ENCODE measurements at regions not wholly inside any gene's neighbourhood (a gene's known extent, or its start where the extent isn't known, plus 50 kb on each side); places are given as distances from the start of the nearest gene placed in this dataset.
"Not testable (repeated sequence)": the region's sequence is repeated elsewhere in the genome, so short reads cannot be mapped to it uniquely, and the experiment has no call there.

DNA sequence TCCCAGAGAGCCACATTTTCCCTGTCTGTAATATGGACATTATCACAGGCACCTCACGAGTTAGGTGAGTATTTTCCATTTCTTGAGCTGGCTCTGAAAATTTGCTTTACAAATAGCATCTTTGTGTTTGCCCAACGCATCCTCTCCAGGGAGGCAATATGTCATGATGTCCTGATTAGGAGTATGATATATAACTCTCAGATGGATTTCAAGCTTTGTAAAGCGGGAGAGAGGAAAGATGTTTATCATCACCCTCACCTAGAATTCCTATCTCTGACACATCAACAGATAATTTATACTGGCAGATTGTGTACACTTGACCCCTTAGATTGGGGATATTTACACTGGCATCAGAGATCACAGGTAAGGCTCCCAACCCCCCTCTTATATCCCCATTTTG is 730.7 kb upstream of the RGS18 start:
- Histone ChIP-seq H3K27me3 (no peaks in the 10 kb centered on the region), H3K4me3 (no peak overlapping the region), H3K4me1 (no peaks in the 10 kb centered on the region), H3K9me3 (no peaks in the 10 kb centered on the region), H3K36me3 (no peaks in the 10 kb centered on the region), H3K27ac (no peak overlapping the region)
- TF ChIP-seq POLR2AphosphoS5 (IDR thresholded peaks at IDR 0.05) (no peak), EP300 (IDR thresholded peaks at IDR 0.05) (no peak), POLR2A (IDR thresholded peaks at IDR 0.05) (no peak)
- TF ChIP-seq, protein P1, sequence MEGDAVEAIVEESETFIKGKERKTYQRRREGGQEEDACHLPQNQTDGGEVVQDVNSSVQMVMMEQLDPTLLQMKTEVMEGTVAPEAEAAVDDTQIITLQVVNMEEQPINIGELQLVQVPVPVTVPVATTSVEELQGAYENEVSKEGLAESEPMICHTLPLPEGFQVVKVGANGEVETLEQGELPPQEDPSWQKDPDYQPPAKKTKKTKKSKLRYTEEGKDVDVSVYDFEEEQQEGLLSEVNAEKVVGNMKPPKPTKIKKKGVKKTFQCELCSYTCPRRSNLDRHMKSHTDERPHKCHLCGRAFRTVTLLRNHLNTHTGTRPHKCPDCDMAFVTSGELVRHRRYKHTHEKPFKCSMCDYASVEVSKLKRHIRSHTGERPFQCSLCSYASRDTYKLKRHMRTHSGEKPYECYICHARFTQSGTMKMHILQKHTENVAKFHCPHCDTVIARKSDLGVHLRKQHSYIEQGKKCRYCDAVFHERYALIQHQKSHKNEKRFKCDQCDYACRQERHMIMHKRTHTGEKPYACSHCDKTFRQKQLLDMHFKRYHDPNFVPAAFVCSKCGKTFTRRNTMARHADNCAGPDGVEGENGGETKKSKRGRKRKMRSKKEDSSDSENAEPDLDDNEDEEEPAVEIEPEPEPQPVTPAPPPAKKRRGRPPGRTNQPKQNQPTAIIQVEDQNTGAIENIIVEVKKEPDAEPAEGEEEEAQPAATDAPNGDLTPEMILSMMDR (IDR thresholded peaks at IDR 0.05) = no peak
- DNase-seq (no peak), ATAC-seq (ENCODE audit: low FRiP score in 2 of 2) (no peak)
- WGBS, 2 donors = 43 to 67% methylated on average over 3 of the region's 3 CpGs

DNA sequence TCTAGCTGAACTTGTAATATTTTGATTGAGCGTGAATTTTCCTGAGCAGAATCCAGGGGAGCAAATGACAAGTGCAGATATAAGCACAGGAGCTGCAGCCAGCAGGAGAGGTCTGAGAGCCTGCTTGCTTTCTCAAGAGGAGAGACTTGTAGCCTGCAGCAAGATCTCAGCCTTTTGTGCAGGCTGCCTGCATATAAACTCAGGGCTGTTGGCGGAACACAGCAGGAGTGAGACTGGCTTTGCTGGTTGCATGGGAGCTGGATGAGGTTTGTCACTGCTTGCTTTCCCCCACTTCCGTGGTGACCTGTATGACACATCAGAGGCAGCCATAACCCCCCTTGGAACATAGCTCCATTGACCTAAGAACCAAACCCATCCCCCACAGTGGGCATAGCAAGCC is 725.4 kb upstream of the RGS18 start:
- DNase-seq (no peak), ATAC-seq (ENCODE audit: low FRiP score in 2 of 2) (no peak)
- Histone ChIP-seq H3K27me3 (no peaks in the 10 kb centered on the region), H3K9me3 (no peaks in the 10 kb centered on the region), H3K4me3 (no peak overlapping the region), H3K36me3 (no peaks in the 10 kb centered on the region), H3K4me1 (no peaks in the 10 kb centered on the region), H3K27ac (no peak overlapping the region)
- TF ChIP-seq, protein P1 (IDR thresholded peaks at IDR 0.05) = no peak
- no peak for TF ChIP-seq POLR2A (IDR thresholded peaks at IDR 0.05)
- no peak for TF ChIP-seq POLR2AphosphoS5 (IDR thresholded peaks at IDR 0.05)
- TF ChIP-seq EP300 (IDR thresholded peaks at IDR 0.05) = no peak
- 62 to 67% methylated on average over 3 of the region's 3 CpGs for WGBS, 2 donors

DNA sequence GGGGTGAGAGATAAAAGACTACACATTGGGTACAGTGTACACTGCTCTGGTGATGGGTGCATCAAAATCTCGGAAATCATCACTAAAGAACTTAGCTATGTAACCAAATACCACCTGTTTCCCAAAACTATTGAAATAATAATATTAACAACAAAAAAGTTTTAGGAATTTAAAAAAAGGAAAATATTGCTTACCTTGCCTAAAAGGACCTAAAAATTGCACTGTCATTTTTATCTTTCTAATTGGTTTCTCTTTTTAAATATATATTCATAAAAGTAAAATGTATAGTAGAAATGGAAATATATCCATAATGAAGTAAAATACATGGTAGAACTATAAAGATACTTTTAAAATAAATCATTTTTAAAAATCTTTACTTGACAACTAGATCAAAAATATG is 719.3 kb upstream of the RGS18 start:
- no peaks in the 10 kb centered on the region for H3K9me3 ChIP-seq
- WGBS, 2 donors = 57 to 77% methylated on average over 1 of the region's 1 CpG
- TF ChIP-seq, protein P1 (IDR thresholded peaks at IDR 0.05) = no peak
- no peak for TF ChIP-seq POLR2A (IDR thresholded peaks at IDR 0.05)
- TF ChIP-seq EP300 (IDR thresholded peaks at IDR 0.05) = no peak
- no peak for TF ChIP-seq POLR2AphosphoS5 (IDR thresholded peaks at IDR 0.05)

DNA sequence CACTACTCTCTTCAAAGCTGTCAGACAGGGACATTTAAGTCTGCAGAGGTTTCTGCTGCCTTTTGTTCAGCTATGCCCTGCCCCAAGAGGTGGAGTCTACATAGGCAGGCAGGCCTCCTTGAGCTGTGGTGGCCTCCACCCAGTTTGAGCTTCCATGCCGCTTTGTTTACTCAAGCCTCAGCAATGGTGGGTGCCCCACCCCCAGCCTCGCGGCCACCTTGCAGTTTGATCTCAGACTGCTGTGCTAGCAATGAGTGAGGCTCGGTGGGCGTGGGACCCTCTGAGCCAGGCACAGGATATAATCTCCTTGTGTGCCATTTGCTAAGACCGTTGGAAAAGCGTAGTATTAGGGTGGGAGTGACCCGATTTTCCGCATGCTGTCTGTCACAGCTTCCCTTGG is 710.0 kb upstream of the RGS18 start:
- not testable (repeated sequence) for H3K9me3 ChIP-seq; H3K27me3 ChIP-seq; H3K4me1 ChIP-seq; ATAC-seq (ENCODE audit: low FRiP score in 2 of 2); H3K36me3 ChIP-seq; H3K27ac ChIP-seq; H3K4me3 ChIP-seq
- peak in 1 of 2 donors; percentile 17 for DNase-seq
- WGBS, 2 donors = 90 to 94% methylated on average over 9 of the region's 9 CpGs

More for the DNA sequence above, 719.3 kb upstream of the RGS18 start:
- no peak overlapping the region for H3K27ac ChIP-seq
- no peaks in the 10 kb centered on the region for H3K27me3 ChIP-seq
- no peaks in the 10 kb centered on the region for H3K4me1 ChIP-seq
- H3K4me3 ChIP-seq = no peak overlapping the region
- ATAC-seq (ENCODE audit: low FRiP score in 2 of 2) (no peak), DNase-seq (no peak)
- no peaks in the 10 kb centered on the region for H3K36me3 ChIP-seq

DNA sequence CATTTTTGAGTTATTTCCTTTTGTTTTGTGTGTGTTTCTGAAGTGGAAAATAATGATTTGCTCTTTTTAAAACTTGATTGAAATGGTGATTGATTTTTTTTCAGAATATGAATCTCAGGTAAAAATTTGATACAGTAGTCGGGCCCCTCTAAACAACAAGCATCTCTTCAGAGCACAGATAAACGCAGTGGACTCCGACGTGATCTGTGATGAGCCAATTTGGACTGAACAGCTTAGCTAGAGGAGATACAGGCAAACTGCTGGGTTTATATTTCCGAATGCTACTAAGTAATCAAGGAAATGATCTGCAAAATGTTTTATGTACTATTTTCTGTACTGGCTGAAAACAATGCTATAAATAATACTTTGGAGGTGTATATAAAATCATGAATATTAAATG is 705.7 kb upstream of the RGS18 start:
- Histone ChIP-seq H3K4me3 (no peak overlapping the region), H3K9me3 (peaks cover 0 to 5% (median 0%) of the 10 kb centered on the region in 4 donors), H3K4me1 (no peaks in the 10 kb centered on the region), H3K36me3 (no peaks in the 10 kb centered on the region), H3K27ac (no peak overlapping the region), H3K27me3 (no peaks in the 10 kb centered on the region)
- WGBS, 2 donors = 83% methylated on average over 5 of the region's 5 CpGs
- DNase-seq = no peak
- TF ChIP-seq, protein P1 (IDR thresholded peaks at IDR 0.05) = no peak
- ATAC-seq (ENCODE audit: low FRiP score in 2 of 2) = no peak

Measured in upper lobe of left lung (tissue), 6 donors.